GM21717 (cell line): ENCODE measurements at regions not wholly inside any gene's neighbourhood (a gene's known extent, or its start where the extent isn't known, plus 50 kb on each side); places are given as distances from the start of the nearest gene placed in this dataset.
"Not testable (repeated sequence)": the region's sequence is repeated elsewhere in the genome, so short reads cannot be mapped to it uniquely, and the experiment has no call there.

ENCODE experiments used
- ATAC-seq: cut with Tn5 transposase; IDR thresholded peaks from one replicate; pipeline ENCODE4 v1.9.1; 2021; ENCODE audit warnings: mild to moderate bottlenecking, moderate library complexity; ENCODE audit not compliant: unreplicated experiment

GRCh38 chr4:28835501-28835900 is 1884.7 kb upstream of the PCDH7 start:
- ATAC-seq = no peak

- no peak for ATAC-seq
Observed at GRCh38 chr4:28842271-28842670, 1877.9 kb upstream of the PCDH7 start.

GRCh38 chr4:28845158-28845557 is 1875.0 kb upstream of the PCDH7 start:
- ATAC-seq = no peak

- not testable (repeated sequence) for ATAC-seq
Observed at GRCh38 chr4:28857028-28857427, 1863.1 kb upstream of the PCDH7 start.

- ATAC-seq = no peak
Observed at GRCh38 chr4:28868841-28869240, 1851.3 kb upstream of the PCDH7 start.

GRCh38 chr4:28879178-28879577 is 1841.0 kb upstream of the PCDH7 start:
- no peak for ATAC-seq

- ATAC-seq = no peak
Observed at GRCh38 chr4:28879900-28880299, 1840.3 kb upstream of the PCDH7 start.

GRCh38 chr4:28883211-28883610 is 1837.0 kb upstream of the PCDH7 start:
- ATAC-seq = no peak

GRCh38 chr4:28886934-28887333 is 1833.2 kb upstream of the PCDH7 start:
- no peak for ATAC-seq

GRCh38 chr4:28890949-28891775 is 1829.0 kb upstream of the PCDH7 start:
- no peak for ATAC-seq

- no peak for ATAC-seq
Observed at GRCh38 chr4:28913466-28913865, 1806.7 kb upstream of the PCDH7 start.

- ATAC-seq = no peak
Observed at GRCh38 chr4:28916585-28916984, 1803.6 kb upstream of the PCDH7 start.

GRCh38 chr4:28918871-28919270 is 1801.3 kb upstream of the PCDH7 start:
- no peak for ATAC-seq

GRCh38 chr4:28921886-28922285 is 1798.3 kb upstream of the PCDH7 start:
- ATAC-seq = no peak

GRCh38 chr4:28926156-28926555 is 1794.0 kb upstream of the PCDH7 start:
- no peak for ATAC-seq

GRCh38 chr4:28942631-28943030 is 1777.5 kb upstream of the PCDH7 start:
- no peak for ATAC-seq

GRCh38 chr4:28947374-28947773 is 1772.8 kb upstream of the PCDH7 start:
- ATAC-seq = no peak

- no peak for ATAC-seq
Observed at GRCh38 chr4:28948501-28948900, 1771.7 kb upstream of the PCDH7 start.

- ATAC-seq = no peak
Observed at GRCh38 chr4:28966982-28967381, 1753.2 kb upstream of the PCDH7 start.

GRCh38 chr4:28973587-28974350 is 1746.4 kb upstream of the PCDH7 start:
- no peak for ATAC-seq

GRCh38 chr4:28976369-28976768 is 1743.8 kb upstream of the PCDH7 start:
- no peak for ATAC-seq

- ATAC-seq = no peak
Observed at GRCh38 chr4:29002151-29002550, 1718.0 kb upstream of the PCDH7 start.
